ENCODE measurements at regions not wholly inside any gene's neighbourhood (a gene's known extent, or its start where the extent isn't known, plus 50 kb on each side); places are given as distances from the start of the nearest gene placed in this dataset.

- no peak for TF ChIP-seq CTCF (IDR thresholded peaks at IDR 0.05)
- TF ChIP-seq POLR2A (IDR thresholded peaks at IDR 0.05) = no peak
Observed at GRCh38 chr6:40671694-40672050, 84.5 kb upstream of the LRFN2 start.
